ENCODE measurements at regions not wholly inside any gene's neighbourhood (a gene's known extent, or its start where the extent isn't known, plus 50 kb on each side); places are given as distances from the start of the nearest gene placed in this dataset.
"Not testable (repeated sequence)": the region's sequence is repeated elsewhere in the genome, so short reads cannot be mapped to it uniquely, and the experiment has no call there.

DNA sequence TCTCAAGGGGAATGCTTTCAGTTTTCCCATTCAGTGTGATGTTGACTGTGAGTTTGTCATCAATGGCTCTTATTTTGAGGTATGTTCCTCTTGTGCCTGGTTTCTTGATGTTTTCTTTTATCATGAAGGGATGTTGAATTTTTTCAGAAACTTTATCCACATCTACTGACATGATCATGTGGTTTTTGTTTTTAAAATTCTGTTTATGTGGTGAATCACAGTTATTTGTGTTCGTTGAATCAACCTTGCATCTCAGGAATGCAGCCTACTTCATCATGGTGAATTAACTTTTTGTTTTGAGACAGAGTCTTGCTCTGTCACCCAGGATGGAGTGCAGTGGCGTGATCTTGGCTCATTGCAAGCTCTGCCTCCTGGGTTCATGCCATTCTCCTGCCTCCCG, 263.1 kb upstream of the KLF3 start:
- Mint-ChIP-seq H3K4me1 (no peaks in the 10 kb centered on the region), H3K4me3 (no peak overlapping the region), H3K36me3 (no peaks in the 10 kb centered on the region), H3K9me3 (peaks cover 2% of the 10 kb centered on the region), H3K27me3 (no peaks in the 10 kb centered on the region), H3K27ac (no peak overlapping the region)
- no peak for DNase-seq

DNA sequence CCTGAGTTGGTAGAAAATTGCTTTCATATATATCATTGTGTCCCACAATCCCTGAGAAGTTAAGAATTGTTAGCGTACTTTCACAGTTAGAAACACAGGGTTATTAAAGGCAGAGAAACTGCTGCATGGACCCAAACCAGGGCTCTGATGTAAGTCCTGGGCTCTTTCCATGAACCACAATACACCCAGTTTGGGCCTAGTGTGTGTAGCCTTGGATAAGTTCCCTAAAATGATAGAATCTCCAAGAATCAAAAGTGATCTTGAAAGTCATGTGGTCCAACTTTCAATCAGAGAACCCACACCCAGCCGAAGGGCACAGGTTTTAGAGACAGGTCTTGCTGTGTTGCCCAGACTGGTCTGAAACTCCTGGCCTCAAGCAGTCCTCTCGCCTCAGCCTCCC, 257.8 kb upstream of the KLF3 start:
- H3K27ac Mint-ChIP-seq: no peak overlapping the region
- H3K4me1 Mint-ChIP-seq: peaks cover 5% of the 10 kb centered on the region
- DNase-seq: no peak

DNA sequence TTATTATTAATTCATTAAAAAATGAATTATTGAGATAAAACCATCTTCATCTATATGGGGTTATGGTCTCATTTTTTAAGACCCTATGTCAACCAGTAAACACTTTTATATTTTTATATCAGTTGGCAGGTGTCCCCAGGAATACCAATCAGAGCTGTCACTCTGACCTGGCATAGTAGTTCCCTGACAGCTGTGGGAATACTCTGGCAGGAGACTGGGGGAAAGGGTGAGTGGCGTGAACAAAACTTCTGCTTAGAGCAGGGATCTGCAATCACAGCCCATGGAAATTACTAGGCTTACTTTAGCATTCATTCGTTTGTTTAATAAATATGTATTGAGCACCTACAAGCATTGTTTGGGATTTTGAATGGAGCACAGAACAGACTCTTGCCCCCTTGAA, 254.1 kb upstream of the KLF3 start:
- Mint-ChIP-seq H3K4me3 (no peak overlapping the region), H3K27ac (no peak overlapping the region), H3K9me3 (no peaks in the 10 kb centered on the region), H3K4me1 (peaks cover 18% of the 10 kb centered on the region), H3K36me3 (no peaks in the 10 kb centered on the region), H3K27me3 (no peaks in the 10 kb centered on the region)
- no peak for DNase-seq

More for the DNA sequence above, 257.8 kb upstream of the KLF3 start:
- Mint-ChIP-seq H3K4me3 (no peak overlapping the region), H3K27me3 (no peaks in the 10 kb centered on the region), H3K9me3 (no peaks in the 10 kb centered on the region), H3K36me3 (no peaks in the 10 kb centered on the region)

DNA sequence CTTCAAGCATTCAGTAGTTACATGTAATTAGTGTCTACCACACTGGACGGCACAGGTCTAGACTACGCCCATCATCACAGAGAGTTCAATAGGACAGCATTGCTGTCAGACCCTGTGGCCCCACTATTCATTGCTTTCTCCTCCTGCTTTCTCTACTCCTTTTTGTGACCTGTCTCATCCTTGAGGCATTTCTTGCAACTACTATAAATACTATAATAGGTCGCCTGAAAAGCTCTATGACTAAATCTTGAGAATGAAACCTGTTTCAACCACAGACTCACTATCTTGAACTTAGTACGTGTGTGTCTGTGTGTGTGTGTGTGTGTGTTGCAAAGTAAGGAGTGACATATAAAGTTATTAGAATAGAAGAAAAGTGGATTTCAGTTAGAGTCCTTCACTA, 252.9 kb upstream of the KLF3 start:
- Mint-ChIP-seq H3K4me1 (peaks cover 27% of the 10 kb centered on the region), H3K9me3 (no peaks in the 10 kb centered on the region), H3K36me3 (no peaks in the 10 kb centered on the region), H3K27me3 (no peaks in the 10 kb centered on the region), H3K4me3 (no peak overlapping the region), H3K27ac (no peak overlapping the region)
- DNase-seq: no peak

DNA sequence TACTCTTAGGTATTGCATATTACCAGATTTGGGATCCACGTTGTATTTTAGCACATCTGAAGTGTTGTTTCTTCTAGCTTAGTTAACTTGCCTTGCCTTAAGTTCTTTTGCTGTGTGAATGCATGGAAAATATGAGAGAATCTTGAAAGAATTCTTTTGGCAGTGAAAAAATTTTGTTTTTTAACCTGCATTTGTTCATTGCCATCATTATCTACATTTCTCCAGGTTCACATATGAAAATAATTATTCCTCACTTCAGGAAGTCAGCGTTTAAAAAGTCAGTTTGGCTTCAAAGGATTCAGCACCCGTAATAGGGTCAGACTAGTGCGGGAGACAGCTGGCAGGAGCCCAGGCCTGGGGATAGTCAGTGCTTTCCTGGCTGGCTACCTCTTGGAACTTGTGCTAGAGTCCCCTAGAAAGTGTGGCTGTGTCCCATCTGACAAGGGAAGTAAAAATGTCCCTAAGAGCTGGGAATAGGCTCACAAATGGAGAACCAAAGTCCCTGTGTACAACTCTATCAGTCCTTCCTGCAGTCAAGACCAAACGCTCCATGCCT, 251.9 kb upstream of the KLF3 start:
- Mint-ChIP-seq H3K4me3 (no peak overlapping the region), H3K27ac (no peak overlapping the region), H3K27me3 (no peaks in the 10 kb centered on the region), H3K9me3 (no peaks in the 10 kb centered on the region), H3K36me3 (no peaks in the 10 kb centered on the region), H3K4me1 (peaks cover 27% of the 10 kb centered on the region)
- DNase-seq: no peak

DNA sequence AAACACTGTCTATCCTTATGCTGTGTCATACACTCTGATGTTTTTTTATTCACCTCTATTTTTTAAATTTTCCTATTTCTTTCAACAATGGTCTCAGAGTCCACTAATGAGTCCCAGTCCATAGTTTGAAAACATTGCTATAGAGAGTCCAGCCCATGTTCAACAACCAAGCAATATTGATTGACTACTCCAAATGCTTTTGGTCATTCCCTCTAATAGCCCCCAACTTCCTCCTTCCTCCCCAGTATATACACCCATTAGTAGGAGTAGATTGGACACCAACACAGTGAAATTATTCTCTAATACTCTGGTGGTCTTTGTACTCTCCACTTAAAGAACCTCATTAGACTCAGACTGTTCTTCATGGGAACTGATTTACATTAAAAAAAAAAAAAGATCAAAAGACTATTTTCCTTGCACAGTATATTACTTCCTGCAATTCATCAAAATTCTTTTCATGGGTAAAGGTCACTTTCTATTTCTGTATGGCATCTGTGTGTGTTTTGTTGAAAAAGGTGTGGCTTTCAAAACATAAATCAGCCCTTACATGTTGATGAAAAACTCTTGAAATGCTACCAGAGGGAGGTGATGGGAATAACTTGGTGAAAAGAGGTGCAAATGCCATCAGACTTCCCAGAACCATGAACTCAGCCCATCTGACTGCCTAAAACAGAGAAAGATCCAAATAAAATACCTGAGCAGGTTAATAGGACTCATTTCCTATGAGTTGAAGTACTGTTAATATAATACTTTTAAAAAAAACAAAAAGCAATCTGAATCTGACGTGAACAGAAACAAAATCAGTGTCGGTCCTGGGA, 250.3 kb upstream of the KLF3 start:
- DNase-seq: no peak
- Mint-ChIP-seq H3K36me3 (no peaks in the 10 kb centered on the region), H3K9me3 (no peaks in the 10 kb centered on the region), H3K27me3 (no peaks in the 10 kb centered on the region), H3K4me1 (peaks cover 27% of the 10 kb centered on the region), H3K4me3 (no peak overlapping the region), H3K27ac (no peak overlapping the region)

DNA sequence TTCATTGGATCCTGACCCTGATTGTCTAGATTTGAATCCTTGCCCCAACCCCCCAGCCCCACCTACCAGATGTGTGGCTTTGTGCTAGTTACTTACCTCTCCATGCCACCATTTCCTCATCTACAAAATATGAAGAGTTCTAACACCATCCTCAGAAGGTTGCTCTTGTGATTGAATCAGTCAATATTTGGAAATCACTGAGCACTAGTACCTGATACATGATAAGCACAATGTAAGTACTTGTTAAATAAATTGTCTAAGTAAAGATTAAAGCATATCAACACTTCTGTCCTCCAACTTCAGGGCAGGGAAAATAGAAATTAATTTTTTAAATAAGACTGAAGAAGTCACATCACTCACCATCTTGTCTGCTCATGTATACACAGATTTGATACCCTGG, 249.6 kb upstream of the KLF3 start:
- peaks cover 27% of the 10 kb centered on the region for H3K4me1 Mint-ChIP-seq
- no peaks in the 10 kb centered on the region for H3K9me3 Mint-ChIP-seq
- H3K4me3 Mint-ChIP-seq: no peak overlapping the region
- no peaks in the 10 kb centered on the region for H3K27me3 Mint-ChIP-seq
- no peak overlapping the region for H3K27ac Mint-ChIP-seq
- no peaks in the 10 kb centered on the region for H3K36me3 Mint-ChIP-seq
- DNase-seq: no peak

- peaks cover 26% of the 10 kb centered on the region for H3K4me1 Mint-ChIP-seq
- H3K4me3 Mint-ChIP-seq: peak overlapping the region; percentile 35
- H3K9me3 Mint-ChIP-seq: peaks cover 10% of the 10 kb centered on the region
- H3K36me3 Mint-ChIP-seq: peaks cover 6% of the 10 kb centered on the region
- no peaks in the 10 kb centered on the region for H3K27me3 Mint-ChIP-seq
- peak overlapping the region; percentile 49 for H3K27ac Mint-ChIP-seq
- DNase-seq: no peak
Measured at GRCh38 chr4:38415682-38416081, 248.3 kb upstream of the KLF3 start.

- Mint-ChIP-seq H3K9me3 (peaks cover 11% of the 10 kb centered on the region), H3K36me3 (peaks cover 6% of the 10 kb centered on the region), H3K4me1 (peaks cover 22% of the 10 kb centered on the region), H3K4me3 (no peak overlapping the region), H3K27ac (no peak overlapping the region), H3K27me3 (no peaks in the 10 kb centered on the region)
- no peak for DNase-seq
Measured at GRCh38 chr4:38416450-38417014, 247.5 kb upstream of the KLF3 start.

DNA sequence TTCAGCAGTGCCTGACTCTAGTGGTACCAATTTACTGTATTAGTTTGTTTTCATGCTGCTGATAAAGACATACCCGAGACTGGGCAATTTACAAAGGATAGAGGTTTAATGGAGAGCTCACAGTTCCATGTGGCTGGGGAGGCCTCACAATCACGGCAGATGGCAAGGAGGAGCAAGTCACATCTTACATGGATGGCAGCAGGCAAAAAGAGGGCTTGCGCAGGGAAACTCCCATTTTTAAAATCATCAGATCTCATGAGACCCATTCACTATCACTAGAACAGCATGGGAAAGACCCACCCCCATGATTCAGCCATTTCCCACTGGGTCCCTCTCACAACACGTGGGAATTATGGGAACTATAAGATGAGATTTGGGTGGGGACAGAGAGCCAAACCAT, 243.7 kb upstream of the KLF3 start:
- not testable (repeated sequence) for H3K27me3 Mint-ChIP-seq, DNase-seq, H3K27ac Mint-ChIP-seq, H3K4me3 Mint-ChIP-seq, H3K4me1 Mint-ChIP-seq, H3K36me3 Mint-ChIP-seq
- H3K9me3 Mint-ChIP-seq: peaks cover 11% of the 10 kb centered on the region

DNA sequence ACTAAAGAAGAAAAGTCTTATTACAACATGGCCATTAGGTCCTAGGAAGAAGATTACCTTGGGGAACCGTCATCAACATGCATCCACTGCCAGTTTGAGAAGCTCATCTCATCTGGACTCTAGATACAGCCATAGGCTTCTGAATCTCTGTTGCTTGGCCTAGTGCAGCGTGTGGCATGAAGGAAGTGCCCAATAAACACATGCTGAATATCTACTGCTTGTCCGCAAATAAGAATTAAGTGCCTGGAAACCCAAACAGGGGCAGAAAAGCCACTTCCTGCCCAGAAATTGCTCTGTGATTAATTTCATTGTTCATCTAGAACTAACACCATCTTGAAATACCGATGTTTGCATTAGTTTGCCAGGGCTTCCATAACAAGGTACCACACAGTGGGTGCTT, 241.1 kb upstream of the KLF3 start:
- no peak for DNase-seq
- Mint-ChIP-seq H3K27ac (no peak overlapping the region), H3K4me3 (no peak overlapping the region), H3K36me3 (peaks cover 8% of the 10 kb centered on the region), H3K4me1 (peaks cover 2% of the 10 kb centered on the region), H3K27me3 (no peaks in the 10 kb centered on the region), H3K9me3 (peaks cover 16% of the 10 kb centered on the region)

- DNase-seq: no peak
- H3K36me3 Mint-ChIP-seq: peaks cover 8% of the 10 kb centered on the region
- H3K9me3 Mint-ChIP-seq: peaks cover 17% of the 10 kb centered on the region
- H3K4me1 Mint-ChIP-seq: peaks cover 6% of the 10 kb centered on the region
- H3K27me3 Mint-ChIP-seq: no peaks in the 10 kb centered on the region
- no peak overlapping the region for H3K4me3 Mint-ChIP-seq
- H3K27ac Mint-ChIP-seq: no peak overlapping the region
Measured at GRCh38 chr4:38424151-38424871, 239.7 kb upstream of the KLF3 start.

DNA sequence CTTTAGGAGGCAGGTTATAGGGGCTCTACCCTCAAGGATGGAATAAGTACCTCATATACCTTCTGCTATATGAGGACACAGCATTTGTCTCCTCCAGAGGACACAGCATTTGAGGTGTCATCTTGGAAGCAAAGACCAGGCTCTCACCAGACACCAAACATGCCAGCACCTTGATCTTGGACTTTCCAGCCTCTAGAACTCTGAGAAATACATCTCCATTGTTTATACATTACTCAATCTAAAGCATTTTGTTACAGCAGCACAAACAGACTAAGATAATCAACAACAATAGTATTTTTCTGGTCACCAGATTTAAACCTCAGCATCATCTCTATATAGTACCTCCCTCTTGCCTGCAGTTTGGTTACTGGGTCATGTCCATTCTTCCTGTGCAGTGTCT, 237.5 kb upstream of the KLF3 start:
- H3K27me3 Mint-ChIP-seq: no peaks in the 10 kb centered on the region
- H3K27ac Mint-ChIP-seq: no peak overlapping the region
- no peak for DNase-seq
- H3K4me3 Mint-ChIP-seq: no peak overlapping the region
- peaks cover 4% of the 10 kb centered on the region for H3K4me1 Mint-ChIP-seq
- H3K9me3 Mint-ChIP-seq: peaks cover 6% of the 10 kb centered on the region
- peaks cover 2% of the 10 kb centered on the region for H3K36me3 Mint-ChIP-seq

DNA sequence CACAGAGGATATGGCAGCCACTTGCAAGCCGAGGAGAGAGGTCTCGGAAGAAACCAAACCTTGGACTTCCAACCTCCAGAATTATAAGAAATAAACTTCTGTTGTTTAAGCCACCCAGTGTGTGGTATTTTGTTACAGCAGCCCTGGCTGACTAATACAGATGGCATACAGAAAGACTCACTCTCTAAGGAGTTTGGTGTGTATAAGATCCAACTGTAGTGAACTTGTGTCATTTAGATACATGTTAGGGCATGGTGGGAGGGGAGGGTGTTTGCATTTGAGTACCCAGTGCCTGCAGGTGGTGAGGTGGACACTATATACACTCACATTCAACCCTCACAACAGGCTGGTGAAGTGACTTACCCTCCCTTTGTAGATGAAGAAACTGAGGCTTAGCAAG, 233.2 kb upstream of the KLF3 start:
- Mint-ChIP-seq H3K4me3 (no peak overlapping the region), H3K9me3 (peaks cover 13% of the 10 kb centered on the region)

DNA sequence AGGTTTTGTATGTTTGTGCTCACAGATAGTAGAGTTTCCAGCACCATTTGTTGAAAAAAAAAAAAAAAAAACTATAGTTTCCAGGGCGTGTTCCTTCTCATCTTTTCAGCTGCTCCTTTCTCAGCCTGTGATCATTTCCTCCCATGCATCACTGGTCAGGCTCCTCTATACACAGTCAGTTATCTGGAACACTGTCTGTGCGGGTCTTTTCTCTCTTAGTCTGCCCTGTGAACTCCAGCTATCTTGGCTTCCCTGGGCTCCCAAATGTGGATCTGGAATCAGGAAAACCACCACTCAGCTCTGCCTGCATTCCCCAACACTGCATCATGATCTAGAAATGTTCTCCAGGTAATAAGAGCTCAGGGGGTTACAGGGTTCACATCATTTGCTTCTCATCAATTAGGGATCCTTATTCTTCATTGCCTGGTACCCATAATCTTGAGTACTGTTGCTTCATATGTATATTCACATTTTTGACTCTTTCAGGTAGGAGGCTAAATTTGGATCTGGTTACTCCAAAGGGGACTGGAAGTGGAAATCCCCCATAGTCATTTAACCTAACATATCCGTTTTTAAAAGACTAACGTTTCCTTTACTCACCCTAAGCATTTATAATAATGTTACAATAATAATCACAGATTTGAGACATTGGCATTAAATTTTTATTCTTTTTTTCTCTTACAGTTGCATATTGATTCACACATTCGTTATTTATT, 221.8 kb upstream of the KLF3 start:
- DNase-seq: no peak
- no peaks in the 10 kb centered on the region for H3K27me3 Mint-ChIP-seq

More for the DNA sequence above, 233.2 kb upstream of the KLF3 start:
- Mint-ChIP-seq H3K27ac (no peak overlapping the region), H3K36me3 (peaks cover 2% of the 10 kb centered on the region), H3K27me3 (no peaks in the 10 kb centered on the region), H3K4me1 (peaks cover 4% of the 10 kb centered on the region)
- DNase-seq: no peak

More for the DNA sequence above, 221.8 kb upstream of the KLF3 start:
- Mint-ChIP-seq H3K27ac (no peak overlapping the region), H3K4me3 (no peak overlapping the region), H3K4me1 (no peaks in the 10 kb centered on the region), H3K36me3 (peaks cover 5% of the 10 kb centered on the region), H3K9me3 (peaks cover 17% of the 10 kb centered on the region)
